Fibroblast of lung (primary cell): ENCODE measurements at regions not wholly inside any gene's neighbourhood (a gene's known extent, or its start where the extent isn't known, plus 50 kb on each side); places are given as distances from the start of the nearest gene placed in this dataset.

Experiments
- DNase-seq, 2 donors: peaks; one replicate each; pipeline versions ENCODE4 v3.0.0 to v3.0.0-alpha.2; 2010; ENCODE audit warnings: low read depth in 2 of 2
- H2AFZ ChIP-seq: 2 replicates; pipeline ENCODE4 v1.5.1; 2012; ENCODE audit warnings: low read length, control low read depth, inconsistent platforms
- H3K27ac ChIP-seq: 2 replicates; pipeline ENCODE4 v1.5.1; 2011; ENCODE audit warnings: low read length, control low read depth; ENCODE audit not compliant: insufficient read depth
- H3K27me3 ChIP-seq: 2 replicates; pipeline ENCODE4 v1.5.1; 2011; ENCODE audit warnings: mild to moderate bottlenecking, low read length; ENCODE audit not compliant: control insufficient read depth, insufficient read depth
- H3K36me3 ChIP-seq: 2 replicates; pipeline ENCODE4 v1.5.1; 2011; ENCODE audit warnings: low read length; ENCODE audit not compliant: control insufficient read depth, insufficient read depth
- H3K4me1 ChIP-seq: 2 replicates; pipeline ENCODE4 v1.5.1; 2011; ENCODE audit warnings: low read length; ENCODE audit not compliant: control insufficient read depth, insufficient read depth; ENCODE audit errors: extremely low read depth
- H3K4me2 ChIP-seq: 2 replicates; pipeline ENCODE4 v1.5.1; 2011; ENCODE audit warnings: low read length, control low read depth; ENCODE audit not compliant: insufficient read depth; ENCODE audit errors: extremely low read depth
- H3K4me3 ChIP-seq, 4 experiments: fragments of 200-600 bp in 1 of 4; sonication (generic) in 1 of 4; replicated peaks in 1 of 4; 2 replicates each; pipeline ENCODE4 v1.5.1; 2011 to 2016; ENCODE audit warnings: low read length in 4 of 4, low read depth in 3 of 4, mild to moderate bottlenecking in 3 of 4, control low read depth in 2 of 4, inconsistent platforms in 1 of 4, mixed read lengths in 1 of 4; ENCODE audit not compliant: insufficient read depth in 1 of 4; ENCODE audit errors: control extremely low read depth in 1 of 4
- H3K79me2 ChIP-seq: 2 replicates; pipeline ENCODE4 v1.5.1; 2012; ENCODE audit warnings: mild to moderate bottlenecking, low read length, inconsistent platforms; ENCODE audit not compliant: control insufficient read depth, insufficient read depth
- H3K9ac ChIP-seq: 2 replicates; pipeline ENCODE4 v1.5.1; 2011; ENCODE audit warnings: mild to moderate bottlenecking, low read length, control low read depth; ENCODE audit not compliant: insufficient read depth
- H3K9me3 ChIP-seq: 2 replicates; pipeline ENCODE4 v1.5.1; 2012; ENCODE audit warnings: low read depth, low read length; ENCODE audit not compliant: control insufficient read depth, insufficient read depth
- H4K20me1 ChIP-seq: 2 replicates; pipeline ENCODE4 v1.5.1; 2011; ENCODE audit warnings: low read length; ENCODE audit not compliant: control insufficient read depth, insufficient read depth; ENCODE audit errors: extremely low read depth
- EZH2 ChIP-seq: IDR thresholded peaks from 2 replicates; pipeline ENCODE4 v1.5.1; 2012; ENCODE audit warnings: low read length, control low read depth, mild to moderate bottlenecking; ENCODE audit errors: missing control alignments
- TF ChIP-seq, protein P1 (sequence below), 2 donors: IDR thresholded peaks in 1 of 2; conservative IDR thresholded peaks in 1 of 2; 1 replicate in 1 of 2; 2 replicates in 1 of 2; pipeline ENCODE4 v1.5.1; 2011 to 2012; ENCODE audit warnings: low read length in 2 of 2, control low read depth in 1 of 2, inconsistent platforms in 1 of 2, low read depth in 1 of 2, mild to moderate bottlenecking in 1 of 2

DNA sequence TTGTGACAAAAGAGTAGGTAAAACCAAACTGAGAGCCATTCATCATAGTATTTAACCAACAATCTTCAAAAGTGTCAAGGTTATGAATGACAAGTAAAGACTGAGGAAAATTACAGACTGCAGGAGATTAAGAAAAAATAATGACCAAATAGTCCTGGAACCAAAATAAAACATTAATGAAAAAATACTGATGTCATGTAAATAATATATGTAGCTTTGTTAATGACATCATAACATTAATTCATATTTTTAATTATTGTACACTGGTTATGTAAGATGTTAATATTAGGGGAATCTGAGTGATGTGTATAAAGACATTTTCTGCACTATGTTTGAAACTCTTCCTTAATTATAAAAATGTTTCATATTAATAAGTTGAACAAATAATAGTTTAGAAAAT lies 436.7 kb downstream of the CYLC2 start:
- no peak overlapping the region for H3K4me3 ChIP-seq
- H3K27ac ChIP-seq: no peak overlapping the region
- TF ChIP-seq, protein P1, sequence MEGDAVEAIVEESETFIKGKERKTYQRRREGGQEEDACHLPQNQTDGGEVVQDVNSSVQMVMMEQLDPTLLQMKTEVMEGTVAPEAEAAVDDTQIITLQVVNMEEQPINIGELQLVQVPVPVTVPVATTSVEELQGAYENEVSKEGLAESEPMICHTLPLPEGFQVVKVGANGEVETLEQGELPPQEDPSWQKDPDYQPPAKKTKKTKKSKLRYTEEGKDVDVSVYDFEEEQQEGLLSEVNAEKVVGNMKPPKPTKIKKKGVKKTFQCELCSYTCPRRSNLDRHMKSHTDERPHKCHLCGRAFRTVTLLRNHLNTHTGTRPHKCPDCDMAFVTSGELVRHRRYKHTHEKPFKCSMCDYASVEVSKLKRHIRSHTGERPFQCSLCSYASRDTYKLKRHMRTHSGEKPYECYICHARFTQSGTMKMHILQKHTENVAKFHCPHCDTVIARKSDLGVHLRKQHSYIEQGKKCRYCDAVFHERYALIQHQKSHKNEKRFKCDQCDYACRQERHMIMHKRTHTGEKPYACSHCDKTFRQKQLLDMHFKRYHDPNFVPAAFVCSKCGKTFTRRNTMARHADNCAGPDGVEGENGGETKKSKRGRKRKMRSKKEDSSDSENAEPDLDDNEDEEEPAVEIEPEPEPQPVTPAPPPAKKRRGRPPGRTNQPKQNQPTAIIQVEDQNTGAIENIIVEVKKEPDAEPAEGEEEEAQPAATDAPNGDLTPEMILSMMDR (conservative IDR thresholded peaks at IDR 0.05 in 1 of 2, IDR thresholded peaks at IDR 0.05 in 1 of 2; ENCODE audit: low read depth in 1 of 2, low read length in 2 of 2): no peak
- no peak for TF ChIP-seq EZH2

DNA sequence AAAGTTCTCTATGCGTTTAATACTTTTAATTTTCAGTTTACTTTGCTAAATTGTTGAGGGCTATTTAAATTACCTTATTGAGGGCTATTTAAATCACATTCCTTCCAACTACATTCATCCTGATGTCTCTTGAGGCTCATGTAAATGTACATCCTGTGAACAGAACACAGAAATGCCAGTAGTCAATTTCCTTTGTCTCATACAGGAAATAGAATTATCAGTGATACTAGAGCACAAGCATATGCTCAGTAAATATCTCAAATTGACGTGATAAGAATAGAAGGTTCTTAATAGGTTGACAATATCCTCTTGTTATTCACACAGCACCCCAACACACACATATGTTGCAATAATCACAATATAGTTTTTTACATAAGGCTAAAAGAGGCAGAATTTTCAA lies 449.0 kb downstream of the CYLC2 start:
- H2AFZ ChIP-seq: no peak overlapping the region
- H3K27ac ChIP-seq: no peak overlapping the region
- TF ChIP-seq EZH2: no peak
- TF ChIP-seq, protein P1 (conservative IDR thresholded peaks at IDR 0.05 in 1 of 2, IDR thresholded peaks at IDR 0.05 in 1 of 2; ENCODE audit: low read depth in 1 of 2, low read length in 2 of 2): no peak
- H3K9ac ChIP-seq: no peak overlapping the region
- DNase-seq: no peak
- H3K4me1 ChIP-seq: no peaks in the 10 kb centered on the region
- H3K79me2 ChIP-seq: no peaks in the 10 kb centered on the region
- H3K27me3 ChIP-seq: no peaks in the 10 kb centered on the region
- no peaks in the 10 kb centered on the region for H3K9me3 ChIP-seq
- H3K4me3 ChIP-seq: no peak overlapping the region
- no peaks in the 10 kb centered on the region for H4K20me1 ChIP-seq
- no peaks in the 10 kb centered on the region for H3K36me3 ChIP-seq
- H3K4me2 ChIP-seq: no peak overlapping the region

More for the DNA sequence above, 436.7 kb downstream of the CYLC2 start:
- Histone ChIP-seq H3K9me3 (no peaks in the 10 kb centered on the region), H3K4me1 (no peaks in the 10 kb centered on the region), H3K4me2 (no peak overlapping the region), H4K20me1 (no peaks in the 10 kb centered on the region), H3K9ac (no peak overlapping the region), H3K79me2 (no peaks in the 10 kb centered on the region), H2AFZ (no peak overlapping the region), H3K27me3 (no peaks in the 10 kb centered on the region), H3K36me3 (no peaks in the 10 kb centered on the region)
- no peak for DNase-seq

DNA sequence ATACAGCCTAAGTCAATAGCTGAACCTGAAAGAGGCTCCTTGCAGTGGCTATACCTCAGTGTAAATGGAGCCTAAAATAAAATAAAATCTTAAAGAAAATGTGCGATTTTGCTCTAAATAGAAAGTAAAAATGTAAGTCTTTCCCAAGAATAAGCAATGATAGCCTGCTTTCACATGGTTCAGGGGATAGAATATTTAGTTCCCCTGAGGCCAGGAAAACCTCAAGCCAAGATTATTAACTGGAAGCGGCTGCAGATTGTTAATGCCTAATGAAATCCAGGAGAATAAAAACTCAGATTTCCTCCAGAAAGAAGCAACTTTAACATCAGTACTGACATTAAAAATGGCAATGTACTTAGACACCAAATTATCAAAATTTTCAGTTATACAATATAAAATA lies 463.7 kb downstream of the CYLC2 start:
- TF ChIP-seq, protein P1 (conservative IDR thresholded peaks at IDR 0.05 in 1 of 2, IDR thresholded peaks at IDR 0.05 in 1 of 2; ENCODE audit: low read depth in 1 of 2, low read length in 2 of 2): no peak
- no peak for TF ChIP-seq EZH2
- H3K79me2 ChIP-seq: no peaks in the 10 kb centered on the region
- no peak overlapping the region for H2AFZ ChIP-seq
- H3K4me3 ChIP-seq: no peak overlapping the region
- H4K20me1 ChIP-seq: no peaks in the 10 kb centered on the region
- no peak overlapping the region for H3K4me2 ChIP-seq
- H3K27ac ChIP-seq: no peak overlapping the region
- H3K4me1 ChIP-seq: no peaks in the 10 kb centered on the region
- H3K9ac ChIP-seq: no peak overlapping the region
- DNase-seq: no peak
- H3K27me3 ChIP-seq: no peaks in the 10 kb centered on the region
- H3K36me3 ChIP-seq: no peaks in the 10 kb centered on the region
- H3K9me3 ChIP-seq: no peaks in the 10 kb centered on the region
